ENCODE measurements at regions not wholly inside any gene's neighbourhood (a gene's known extent, or its start where the extent isn't known, plus 50 kb on each side); places are given as distances from the start of the nearest gene placed in this dataset.

GRCh38 chr22:48342732-48343131 lies 1484.9 kb downstream of the BRD1 start:
- no peak overlapping the region for H3K56ac ChIP-seq (ENCODE audit: extremely low read depth, insufficient read depth, low read length)
- WGBS, 2 experiments (ENCODE audit: extremely low coverage in 2 of 2, insufficient read length in 1 of 2): no CpG with 5 or more reads among the region's 4 CpGs
- H2AFZ ChIP-seq (replicated peaks; ENCODE audit: low read length, poor library complexity): no peak overlapping the region
- no peaks in the 10 kb centered on the region for H4K20me1 ChIP-seq (ENCODE audit: insufficient read depth, low read length)
- H3K14ac ChIP-seq (replicated peaks; ENCODE audit: low read depth, low read length): no peak overlapping the region
- no peak overlapping the region for H3K4ac ChIP-seq (ENCODE audit: low read depth, low read length)
- H2AK5ac ChIP-seq (ENCODE audit: low read depth, low read length): no peak overlapping the region
- peaks cover 71% of the 10 kb centered on the region for H3K9me3 ChIP-seq (ENCODE audit: control insufficient read depth, insufficient read depth, low read length)
- H4K8ac ChIP-seq (ENCODE audit: low read depth in 2 of 2, low read length in 2 of 2): no peak overlapping the region
- TF ChIP-seq RCOR1 (IDR thresholded peaks at IDR 0.05; ENCODE audit: insufficient replicate concordance, low read length) (no peak), MAFK (IDR thresholded peaks at IDR 0.05; ENCODE audit: low read depth, low read length) (no peak), NFE2L2 (IDR thresholded peaks at IDR 0.05; ENCODE audit: low read depth, low read length) (no peak), POLR2A (IDR thresholded peaks at IDR 0.05; ENCODE audit: low read depth, low read length) (no peak), SMC3 (IDR thresholded peaks at IDR 0.05; ENCODE audit: low read depth, low read length) (no peak), CHD1 (IDR thresholded peaks at IDR 0.05; ENCODE audit: low read depth, low read length) (no peak), CEBPB (IDR thresholded peaks at IDR 0.05; ENCODE audit: low read depth, low read length) (no peak), RAD21 (IDR thresholded peaks at IDR 0.05; ENCODE audit: low read length) (no peak), BHLHE40 (IDR thresholded peaks at IDR 0.05; ENCODE audit: low read depth, low read length) (no peak), MAZ (IDR thresholded peaks at IDR 0.05; ENCODE audit: borderline replicate concordance, low read depth, low read length) (no peak)
- H3K18ac ChIP-seq (ENCODE audit: low read depth, low read length): no peak overlapping the region
- intact Hi-C loops (cut with micrococcal nuclease): no loop called here
- no peak overlapping the region for H2BK15ac ChIP-seq (ENCODE audit: low read depth, low read length)
- no peaks in the 10 kb centered on the region for H3K36me3 ChIP-seq (ENCODE audit: control insufficient read depth, insufficient read depth, low read length)
- ChIA-PET CTCF (no interaction called here), POLR2A (ENCODE audit: unreplicated experiment) (no interaction called here)
- no peak overlapping the region for H2BK120ac ChIP-seq (ENCODE audit: low read depth, low read length)
- H3K9ac ChIP-seq (ENCODE audit: low read depth, low read length): no peak overlapping the region
- no peaks in the 10 kb centered on the region for H3K79me1 ChIP-seq (ENCODE audit: low read depth in 1 of 2, low read length in 2 of 2)
- no peak overlapping the region for H2BK20ac ChIP-seq (ENCODE audit: low read depth, low read length)
- ATAC-seq (ENCODE audit: low read depth) (no peak), DNase-seq (no peak)
- H2AK9ac ChIP-seq (replicated peaks; ENCODE audit: low read depth, low read length, poor library complexity): no peak overlapping the region
- no peak overlapping the region for H2BK5ac ChIP-seq (ENCODE audit: low read depth, low read length, poor library complexity, severe bottlenecking)
- no peak overlapping the region for H3K4me3 ChIP-seq (ENCODE audit: insufficient read depth, low read depth, low read length)
- no peak overlapping the region for H4K5ac ChIP-seq (ENCODE audit: low read depth, low read length)
- H3K27ac ChIP-seq (ENCODE audit: insufficient read depth, low read length): no peak overlapping the region
- no TSS peak for BruUV-seq (replicated peaks)
- H3K27me3 ChIP-seq (ENCODE audit: control insufficient read depth, insufficient read depth, low read length): no peaks in the 10 kb centered on the region
- H4K91ac ChIP-seq (ENCODE audit: insufficient read depth, low read depth, low read length): no peak overlapping the region
- H3K9me1 ChIP-seq (ENCODE audit: insufficient read depth, low read length): no peaks in the 10 kb centered on the region
- no peak overlapping the region for H3K23ac ChIP-seq (ENCODE audit: low read depth, low read length)
- no peak overlapping the region for H3K4me2 ChIP-seq (ENCODE audit: low read depth, low read length)
- dilution Hi-C loops (cut with HindIII; ENCODE audit: low sequenced_read_pairs, unreplicated experiment): no loop called here
- in situ Hi-C loops (cut with MboI; ENCODE audit: low sequenced_read_pairs): no loop called here
- H3K4me1 ChIP-seq (ENCODE audit: control insufficient read depth, insufficient read depth, low read length): no peaks in the 10 kb centered on the region

Measured in IMR-90 (cell line).